HL-60 (cell line): ENCODE measurements at regions not wholly inside any gene's neighbourhood (a gene's known extent, or its start where the extent isn't known, plus 50 kb on each side); places are given as distances from the start of the nearest gene placed in this dataset.
"Not testable (repeated sequence)": the region's sequence is repeated elsewhere in the genome, so short reads cannot be mapped to it uniquely, and the experiment has no call there.

ENCODE experiments used
- GABPA ChIP-seq: IDR thresholded peaks from 2 replicates; pipeline ENCODE4 v1.6.1; 2012; ENCODE audit warnings: low read depth
- POLR2AphosphoS5 ChIP-seq: IDR thresholded peaks from 2 replicates; pipeline ENCODE4 v1.6.1; 2012; ENCODE audit warnings: low read depth
- SPI1 ChIP-seq: IDR thresholded peaks from 2 replicates; pipeline ENCODE4 v1.6.1; 2012; ENCODE audit warnings: low read depth, mild to moderate bottlenecking, borderline replicate concordance
- TF ChIP-seq, protein P1 (sequence below): IDR thresholded peaks from one replicate; pipeline ENCODE4 v1.5.1; 2011; ENCODE audit warnings: low read length, control low read depth, inconsistent platforms; ENCODE audit not compliant: insufficient read depth
- TF ChIP-seq, protein P2 (sequence below): IDR thresholded peaks from 2 replicates; pipeline ENCODE4 v1.6.1; 2012; ENCODE audit warnings: low read depth; ENCODE audit not compliant: insufficient replicate concordance

DNA sequence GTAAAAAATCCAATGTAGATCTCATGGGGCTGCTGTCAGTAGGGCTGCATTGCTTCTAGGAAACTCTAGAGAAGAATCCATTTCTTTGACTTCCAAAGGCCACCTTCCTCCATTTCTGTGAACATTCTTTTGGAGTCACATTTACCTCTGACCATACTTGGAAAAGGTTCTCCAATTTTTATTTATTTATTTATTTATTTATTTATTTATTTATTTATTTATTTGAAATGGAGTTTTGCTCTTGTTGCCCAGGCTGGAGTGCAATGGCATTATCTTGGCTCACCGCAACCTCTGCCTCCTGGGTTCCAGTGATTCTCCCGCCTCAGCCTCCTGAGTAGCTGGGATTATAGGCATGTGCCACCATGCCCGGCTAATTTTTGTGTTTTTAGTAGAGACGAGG lies 208.7 kb upstream of the GAP43 start:
- TF ChIP-seq, protein P1, sequence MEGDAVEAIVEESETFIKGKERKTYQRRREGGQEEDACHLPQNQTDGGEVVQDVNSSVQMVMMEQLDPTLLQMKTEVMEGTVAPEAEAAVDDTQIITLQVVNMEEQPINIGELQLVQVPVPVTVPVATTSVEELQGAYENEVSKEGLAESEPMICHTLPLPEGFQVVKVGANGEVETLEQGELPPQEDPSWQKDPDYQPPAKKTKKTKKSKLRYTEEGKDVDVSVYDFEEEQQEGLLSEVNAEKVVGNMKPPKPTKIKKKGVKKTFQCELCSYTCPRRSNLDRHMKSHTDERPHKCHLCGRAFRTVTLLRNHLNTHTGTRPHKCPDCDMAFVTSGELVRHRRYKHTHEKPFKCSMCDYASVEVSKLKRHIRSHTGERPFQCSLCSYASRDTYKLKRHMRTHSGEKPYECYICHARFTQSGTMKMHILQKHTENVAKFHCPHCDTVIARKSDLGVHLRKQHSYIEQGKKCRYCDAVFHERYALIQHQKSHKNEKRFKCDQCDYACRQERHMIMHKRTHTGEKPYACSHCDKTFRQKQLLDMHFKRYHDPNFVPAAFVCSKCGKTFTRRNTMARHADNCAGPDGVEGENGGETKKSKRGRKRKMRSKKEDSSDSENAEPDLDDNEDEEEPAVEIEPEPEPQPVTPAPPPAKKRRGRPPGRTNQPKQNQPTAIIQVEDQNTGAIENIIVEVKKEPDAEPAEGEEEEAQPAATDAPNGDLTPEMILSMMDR: not testable (repeated sequence)
- TF ChIP-seq, protein P2, sequence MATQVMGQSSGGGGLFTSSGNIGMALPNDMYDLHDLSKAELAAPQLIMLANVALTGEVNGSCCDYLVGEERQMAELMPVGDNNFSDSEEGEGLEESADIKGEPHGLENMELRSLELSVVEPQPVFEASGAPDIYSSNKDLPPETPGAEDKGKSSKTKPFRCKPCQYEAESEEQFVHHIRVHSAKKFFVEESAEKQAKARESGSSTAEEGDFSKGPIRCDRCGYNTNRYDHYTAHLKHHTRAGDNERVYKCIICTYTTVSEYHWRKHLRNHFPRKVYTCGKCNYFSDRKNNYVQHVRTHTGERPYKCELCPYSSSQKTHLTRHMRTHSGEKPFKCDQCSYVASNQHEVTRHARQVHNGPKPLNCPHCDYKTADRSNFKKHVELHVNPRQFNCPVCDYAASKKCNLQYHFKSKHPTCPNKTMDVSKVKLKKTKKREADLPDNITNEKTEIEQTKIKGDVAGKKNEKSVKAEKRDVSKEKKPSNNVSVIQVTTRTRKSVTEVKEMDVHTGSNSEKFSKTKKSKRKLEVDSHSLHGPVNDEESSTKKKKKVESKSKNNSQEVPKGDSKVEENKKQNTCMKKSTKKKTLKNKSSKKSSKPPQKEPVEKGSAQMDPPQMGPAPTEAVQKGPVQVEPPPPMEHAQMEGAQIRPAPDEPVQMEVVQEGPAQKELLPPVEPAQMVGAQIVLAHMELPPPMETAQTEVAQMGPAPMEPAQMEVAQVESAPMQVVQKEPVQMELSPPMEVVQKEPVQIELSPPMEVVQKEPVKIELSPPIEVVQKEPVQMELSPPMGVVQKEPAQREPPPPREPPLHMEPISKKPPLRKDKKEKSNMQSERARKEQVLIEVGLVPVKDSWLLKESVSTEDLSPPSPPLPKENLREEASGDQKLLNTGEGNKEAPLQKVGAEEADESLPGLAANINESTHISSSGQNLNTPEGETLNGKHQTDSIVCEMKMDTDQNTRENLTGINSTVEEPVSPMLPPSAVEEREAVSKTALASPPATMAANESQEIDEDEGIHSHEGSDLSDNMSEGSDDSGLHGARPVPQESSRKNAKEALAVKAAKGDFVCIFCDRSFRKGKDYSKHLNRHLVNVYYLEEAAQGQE: not testable (repeated sequence)
- not testable (repeated sequence) for TF ChIP-seq GABPA, POLR2AphosphoS5, SPI1
